GM04503 (cell line): ENCODE measurements at regions not wholly inside any gene's neighbourhood (a gene's known extent, or its start where the extent isn't known, plus 50 kb on each side); places are given as distances from the start of the nearest gene placed in this dataset.

ENCODE experiments used
- DNase-seq: peaks from one replicate; pipeline ENCODE4 v3.0.0-alpha.2; 2012; ENCODE audit warnings: low read depth

GRCh38 chr15:93553167-93553935 lies 464.3 kb upstream of the RGMA start:
- DNase-seq = no peak

- DNase-seq = no peak
These were observed 454.1 kb upstream of the RGMA start for GRCh38 chr15:93543093-93543492.

- no peak for DNase-seq
These were observed 438.5 kb upstream of the RGMA start for GRCh38 chr15:93527374-93528050.

GRCh38 chr15:93524432-93524831 lies 435.4 kb upstream of the RGMA start:
- no peak for DNase-seq

GRCh38 chr15:93523481-93523880 lies 434.5 kb upstream of the RGMA start:
- peak; percentile 37 for DNase-seq

- DNase-seq = no peak
These were observed 431.2 kb upstream of the RGMA start for GRCh38 chr15:93520206-93520605.

GRCh38 chr15:93519599-93519998 lies 430.6 kb upstream of the RGMA start:
- no peak for DNase-seq

GRCh38 chr15:93517176-93517575 lies 428.2 kb upstream of the RGMA start:
- no peak for DNase-seq

GRCh38 chr15:93515256-93516051 lies 426.4 kb upstream of the RGMA start:
- no peak for DNase-seq

GRCh38 chr15:93506646-93507045 lies 417.6 kb upstream of the RGMA start:
- no peak for DNase-seq

- DNase-seq = no peak
These were observed 416.5 kb upstream of the RGMA start for GRCh38 chr15:93505506-93505905.

GRCh38 chr15:93501946-93502345 lies 412.9 kb upstream of the RGMA start:
- DNase-seq = no peak

- no peak for DNase-seq
These were observed 411.1 kb upstream of the RGMA start for GRCh38 chr15:93500155-93500554.

GRCh38 chr15:93497291-93497690 lies 408.3 kb upstream of the RGMA start:
- DNase-seq = no peak

GRCh38 chr15:93496888-93497287 lies 407.9 kb upstream of the RGMA start:
- no peak for DNase-seq

GRCh38 chr15:93495799-93496637 lies 407.0 kb upstream of the RGMA start:
- DNase-seq = no peak

GRCh38 chr15:93493172-93493571 lies 404.2 kb upstream of the RGMA start:
- DNase-seq = no peak

GRCh38 chr15:93491291-93491690 lies 402.3 kb upstream of the RGMA start:
- no peak for DNase-seq

- DNase-seq = no peak
These were observed 399.3 kb upstream of the RGMA start for GRCh38 chr15:93488296-93488713.

GRCh38 chr15:93486407-93487117 lies 397.6 kb upstream of the RGMA start:
- no peak for DNase-seq
